Keratinocyte (primary cell): ENCODE measurements at regions not wholly inside any gene's neighbourhood (a gene's known extent, or its start where the extent isn't known, plus 50 kb on each side); places are given as distances from the start of the nearest gene placed in this dataset.

Source experiments
- DNase-seq: peaks from one replicate; pipeline ENCODE4 v3.0.0-alpha.2; 2011; ENCODE audit warnings: low read depth, missing footprints, low spot score
- FAIRE-seq: peaks from 2 replicates; lab custom pipeline; 2011; peaks lifted over from hg19 to GRCh38; lab: Jason Lieb, UNC
- H2AFZ ChIP-seq: 2 replicates; pipeline ENCODE4 v1.6.0; 2012; ENCODE audit warnings: low read length, control low read depth, inconsistent platforms; ENCODE audit not compliant: control insufficient read depth
- H3K27ac ChIP-seq: 2 replicates; pipeline ENCODE4 v1.5.1; 2011; ENCODE audit warnings: low read length; ENCODE audit not compliant: control insufficient read depth, insufficient read depth
- H3K27me3 ChIP-seq: 3 replicates; pipeline ENCODE4 v1.6.0; 2011; ENCODE audit warnings: low read length; ENCODE audit not compliant: control insufficient read depth, insufficient read depth; ENCODE audit errors: extremely low read depth
- H3K36me3 ChIP-seq, 2 experiments: 2 replicates in 1 of 2; 3 replicates in 1 of 2; pipeline ENCODE4 v1.5.1; 2011; ENCODE audit warnings: low read length in 2 of 2, mild to moderate bottlenecking in 1 of 2; ENCODE audit not compliant: control insufficient read depth in 2 of 2, insufficient read depth in 2 of 2; ENCODE audit errors: extremely low read depth in 1 of 2
- H3K4me1 ChIP-seq: 3 replicates; pipeline ENCODE4 v1.5.1; 2011; ENCODE audit warnings: low read length; ENCODE audit not compliant: control insufficient read depth, insufficient read depth; ENCODE audit errors: extremely low read depth
- H3K4me2 ChIP-seq: 3 replicates; pipeline ENCODE4 v1.6.0; 2011; ENCODE audit warnings: low read depth, low read length; ENCODE audit not compliant: control insufficient read depth, insufficient read depth; ENCODE audit errors: extremely low read depth
- H3K4me3 ChIP-seq, 3 experiments: fragments of 200-600 bp in 1 of 3; sonication (generic) in 1 of 3; 2 replicates in 2 of 3; 3 replicates in 1 of 3; pipeline ENCODE4 v1.5.1; 2011 to 2016; ENCODE audit warnings: low read length in 3 of 3, mild to moderate bottlenecking in 3 of 3, control low read depth in 2 of 3, inconsistent platforms in 1 of 3, low read depth in 1 of 3, mixed read lengths in 1 of 3, mixed run types in 1 of 3, moderate library complexity in 1 of 3; ENCODE audit not compliant: control insufficient read depth in 2 of 3, insufficient read depth in 2 of 3; ENCODE audit errors: extremely low read depth in 1 of 3
- H3K79me2 ChIP-seq: 2 replicates; pipeline ENCODE4 v1.6.0; 2012; ENCODE audit warnings: low read length; ENCODE audit not compliant: control insufficient read depth, insufficient read depth
- H3K9ac ChIP-seq: 3 replicates; pipeline ENCODE4 v1.6.0; 2011; ENCODE audit warnings: low read length; ENCODE audit not compliant: control insufficient read depth, insufficient read depth; ENCODE audit errors: extremely low read depth
- H3K9me1 ChIP-seq: 3 replicates; pipeline ENCODE4 v1.6.0; 2011; ENCODE audit warnings: low read length; ENCODE audit not compliant: control insufficient read depth, insufficient read depth; ENCODE audit errors: extremely low read depth
- H3K9me3 ChIP-seq: 2 replicates; pipeline ENCODE4 v1.5.1; 2012; ENCODE audit warnings: low read depth, low read length; ENCODE audit not compliant: control insufficient read depth
- H4K20me1 ChIP-seq: 3 replicates; pipeline ENCODE4 v1.6.0; 2011; ENCODE audit warnings: low read length; ENCODE audit not compliant: control insufficient read depth, insufficient read depth; ENCODE audit errors: extremely low read depth
- EZH2 ChIP-seq: IDR thresholded peaks from one replicate; pipeline ENCODE4 v1.6.1; 2012; ENCODE audit warnings: inconsistent platforms, mild to moderate bottlenecking, low read length, moderate library complexity
- dilution Hi-C: fragments of 300-500 bp; cut with MboI; formaldehyde crosslinking; loops from one replicate; pipeline ENCODE4 v1.7.0; 2020; ENCODE audit warnings: low sequenced_read_pairs; ENCODE audit not compliant: extremely low pct_ligation_motif_present
- TF ChIP-seq, protein P1 (sequence below), 3 experiments: IDR thresholded peaks in 1 of 3; conservative IDR thresholded peaks in 1 of 3; optimal IDR thresholded peaks in 1 of 3; 2 replicates in 2 of 3; 3 replicates in 1 of 3; pipeline versions ENCODE3 to v1.5.1; 2011; ENCODE audit warnings: low read length in 3 of 3, mild to moderate bottlenecking in 3 of 3, moderate library complexity in 2 of 3, control low read depth in 1 of 3, inconsistent platforms in 1 of 3; ENCODE audit not compliant: insufficient read depth in 2 of 3; ENCODE audit errors: extremely low read depth in 1 of 3

GRCh38 chr3:89699229-89699628 is 591.8 kb downstream of the EPHA3 start:
- H3K9me1 ChIP-seq, result no peaks in the 10 kb centered on the region
- no peak overlapping the region for H3K4me3 ChIP-seq
- peaks cover 3% of the 10 kb centered on the region for H3K9me3 ChIP-seq
- no peaks in the 10 kb centered on the region for H4K20me1 ChIP-seq
- FAIRE-seq (no peak), DNase-seq (no peak)
- H3K9ac ChIP-seq, result no peak overlapping the region
- H3K4me2 ChIP-seq, result no peak overlapping the region
- no peaks in the 10 kb centered on the region for H3K4me1 ChIP-seq
- no peaks in the 10 kb centered on the region for H3K79me2 ChIP-seq
- H3K27me3 ChIP-seq, result no peaks in the 10 kb centered on the region
- no peaks in the 10 kb centered on the region for H3K36me3 ChIP-seq
- no peak overlapping the region for H3K27ac ChIP-seq
- dilution Hi-C loops, result no loop called here
- H2AFZ ChIP-seq, result no peak overlapping the region
- TF ChIP-seq, protein P1, sequence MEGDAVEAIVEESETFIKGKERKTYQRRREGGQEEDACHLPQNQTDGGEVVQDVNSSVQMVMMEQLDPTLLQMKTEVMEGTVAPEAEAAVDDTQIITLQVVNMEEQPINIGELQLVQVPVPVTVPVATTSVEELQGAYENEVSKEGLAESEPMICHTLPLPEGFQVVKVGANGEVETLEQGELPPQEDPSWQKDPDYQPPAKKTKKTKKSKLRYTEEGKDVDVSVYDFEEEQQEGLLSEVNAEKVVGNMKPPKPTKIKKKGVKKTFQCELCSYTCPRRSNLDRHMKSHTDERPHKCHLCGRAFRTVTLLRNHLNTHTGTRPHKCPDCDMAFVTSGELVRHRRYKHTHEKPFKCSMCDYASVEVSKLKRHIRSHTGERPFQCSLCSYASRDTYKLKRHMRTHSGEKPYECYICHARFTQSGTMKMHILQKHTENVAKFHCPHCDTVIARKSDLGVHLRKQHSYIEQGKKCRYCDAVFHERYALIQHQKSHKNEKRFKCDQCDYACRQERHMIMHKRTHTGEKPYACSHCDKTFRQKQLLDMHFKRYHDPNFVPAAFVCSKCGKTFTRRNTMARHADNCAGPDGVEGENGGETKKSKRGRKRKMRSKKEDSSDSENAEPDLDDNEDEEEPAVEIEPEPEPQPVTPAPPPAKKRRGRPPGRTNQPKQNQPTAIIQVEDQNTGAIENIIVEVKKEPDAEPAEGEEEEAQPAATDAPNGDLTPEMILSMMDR (optimal IDR thresholded peaks at IDR 0.05 in 1 of 3, IDR thresholded peaks at IDR 0.05 in 1 of 3, conservative IDR thresholded peaks at IDR 0.05 in 1 of 3; ENCODE audit: extremely low read depth in 1 of 3, insufficient read depth in 2 of 3, low read length in 3 of 3), result no peak

GRCh38 chr3:89699771-89700170 is 592.4 kb downstream of the EPHA3 start:
- FAIRE-seq (no peak), DNase-seq (no peak)
- no peaks in the 10 kb centered on the region for H3K4me1 ChIP-seq
- no peak overlapping the region for H3K9ac ChIP-seq
- H3K36me3 ChIP-seq, result no peaks in the 10 kb centered on the region
- no peak overlapping the region for H2AFZ ChIP-seq
- no peak overlapping the region for H3K4me2 ChIP-seq
- H3K9me3 ChIP-seq, result peaks cover 3% of the 10 kb centered on the region
- TF ChIP-seq, protein P1 (optimal IDR thresholded peaks at IDR 0.05 in 1 of 3, IDR thresholded peaks at IDR 0.05 in 1 of 3, conservative IDR thresholded peaks at IDR 0.05 in 1 of 3; ENCODE audit: extremely low read depth in 1 of 3, insufficient read depth in 2 of 3, low read length in 3 of 3), result no peak
- no peak for TF ChIP-seq EZH2
- no peaks in the 10 kb centered on the region for H3K79me2 ChIP-seq
- H3K9me1 ChIP-seq, result no peaks in the 10 kb centered on the region
- H3K27me3 ChIP-seq, result no peaks in the 10 kb centered on the region
- H3K27ac ChIP-seq, result no peak overlapping the region
- dilution Hi-C loops, result no loop called here
- no peaks in the 10 kb centered on the region for H4K20me1 ChIP-seq
- H3K4me3 ChIP-seq, result no peak overlapping the region
